BJ (cell line): ENCODE measurements at regions not wholly inside any gene's neighbourhood (a gene's known extent, or its start where the extent isn't known, plus 50 kb on each side); places are given as distances from the start of the nearest gene placed in this dataset.
"Not testable (repeated sequence)": the region's sequence is repeated elsewhere in the genome, so short reads cannot be mapped to it uniquely, and the experiment has no call there.

Experiments used
- CTCF ChIA-PET: fragments of 350-600 bp; formaldehyde crosslinking; extraction: SDS; loops from one replicate; lab custom pipeline; 2021; ENCODE audit warnings: antibody characterized with exemption, inconsistent platforms; lab: Yijun Ruan, JAX
- POLR2A ChIA-PET: fragments of 300-600 bp; sonication (Branson Sonifier 250); formaldehyde crosslinking; extraction: SDS; loops from one replicate; lab custom pipeline; 2021; ENCODE audit warnings: antibody characterized with exemption; lab: Charles Lee
- DNase-seq: peaks from one replicate; pipeline ENCODE4 v3.0.0-alpha.2; 2011; ENCODE audit warnings: low read depth
- H3K27me3 ChIP-seq: 2 replicates; pipeline ENCODE4 v1.6.0; 2011; ENCODE audit warnings: low read length; ENCODE audit not compliant: control insufficient read depth, insufficient read depth
- H3K36me3 ChIP-seq: 2 replicates; pipeline ENCODE4 v1.5.1; 2011; ENCODE audit warnings: low read length; ENCODE audit not compliant: control insufficient read depth, insufficient read depth
- H3K4me3 ChIP-seq: 2 replicates; pipeline ENCODE4 v1.5.1; 2011; ENCODE audit warnings: low read depth, mild to moderate bottlenecking, control low read depth, low read length
- TF ChIP-seq, protein P1 (sequence below): IDR thresholded peaks from 2 replicates; pipeline ENCODE4 v1.5.1; 2011; ENCODE audit warnings: low read depth, mild to moderate bottlenecking, control low read depth, inconsistent platforms, low read length, moderate library complexity; ENCODE audit not compliant: insufficient read depth

DNA sequence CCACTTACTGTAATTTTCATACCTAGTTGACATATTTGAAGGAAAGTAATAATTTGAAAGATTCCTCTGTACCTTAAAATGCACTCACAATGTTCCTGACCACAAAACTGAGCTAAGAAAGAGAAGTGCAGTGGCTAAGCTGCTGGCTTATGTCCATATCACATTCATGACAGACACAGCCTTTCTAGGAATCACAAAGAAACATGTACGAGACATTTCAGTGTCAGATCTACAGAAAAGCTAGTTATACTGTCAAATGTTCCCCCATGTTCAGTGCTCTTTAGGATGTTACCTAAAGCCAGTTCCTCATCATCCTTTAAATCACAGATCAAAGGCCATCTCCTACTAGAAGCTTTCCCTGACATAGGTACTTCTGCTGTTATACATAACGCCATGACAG, 142.2 kb upstream of the C11orf58 start:
- TF ChIP-seq, protein P1, sequence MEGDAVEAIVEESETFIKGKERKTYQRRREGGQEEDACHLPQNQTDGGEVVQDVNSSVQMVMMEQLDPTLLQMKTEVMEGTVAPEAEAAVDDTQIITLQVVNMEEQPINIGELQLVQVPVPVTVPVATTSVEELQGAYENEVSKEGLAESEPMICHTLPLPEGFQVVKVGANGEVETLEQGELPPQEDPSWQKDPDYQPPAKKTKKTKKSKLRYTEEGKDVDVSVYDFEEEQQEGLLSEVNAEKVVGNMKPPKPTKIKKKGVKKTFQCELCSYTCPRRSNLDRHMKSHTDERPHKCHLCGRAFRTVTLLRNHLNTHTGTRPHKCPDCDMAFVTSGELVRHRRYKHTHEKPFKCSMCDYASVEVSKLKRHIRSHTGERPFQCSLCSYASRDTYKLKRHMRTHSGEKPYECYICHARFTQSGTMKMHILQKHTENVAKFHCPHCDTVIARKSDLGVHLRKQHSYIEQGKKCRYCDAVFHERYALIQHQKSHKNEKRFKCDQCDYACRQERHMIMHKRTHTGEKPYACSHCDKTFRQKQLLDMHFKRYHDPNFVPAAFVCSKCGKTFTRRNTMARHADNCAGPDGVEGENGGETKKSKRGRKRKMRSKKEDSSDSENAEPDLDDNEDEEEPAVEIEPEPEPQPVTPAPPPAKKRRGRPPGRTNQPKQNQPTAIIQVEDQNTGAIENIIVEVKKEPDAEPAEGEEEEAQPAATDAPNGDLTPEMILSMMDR, result no peak
- CTCF ChIA-PET, result no interaction called here
- POLR2A ChIA-PET, result no interaction called here
- no peak overlapping the region for H3K4me3 ChIP-seq
- peaks cover 2% of the 10 kb centered on the region; the same call in 1 of the 2 replicates for H3K27me3 ChIP-seq
- H3K36me3 ChIP-seq, result no peaks in the 10 kb centered on the region
- DNase-seq, result no peak

DNA sequence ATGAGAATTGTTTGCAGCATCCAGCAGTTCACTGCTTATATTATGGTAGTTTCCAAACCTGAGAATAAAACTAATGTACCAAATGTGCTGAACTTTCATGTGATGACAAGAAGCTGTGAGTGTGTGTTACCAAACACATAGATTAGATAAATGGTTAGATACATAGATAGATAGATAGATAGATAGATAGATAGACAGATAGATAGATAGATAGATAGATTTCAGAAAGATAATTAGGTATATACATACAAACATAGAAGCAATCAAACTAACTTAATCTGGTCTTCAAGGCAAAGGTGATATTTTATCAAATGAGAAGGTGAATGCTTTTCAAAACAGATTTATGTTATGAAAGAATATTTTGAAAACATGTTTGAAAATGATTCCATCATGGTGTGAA, 147.3 kb upstream of the C11orf58 start:
- ChIA-PET CTCF (no interaction called here), POLR2A (no interaction called here)
- Histone ChIP-seq H3K4me3 (no peak overlapping the region), H3K36me3 (no peaks in the 10 kb centered on the region), H3K27me3 (no peaks in the 10 kb centered on the region)
- DNase-seq, result no peak
- TF ChIP-seq, protein P1, result no peak

GRCh38 chr11:16587670-16588069, 150.8 kb upstream of the C11orf58 start:
- CTCF ChIA-PET, result no interaction called here
- TF ChIP-seq, protein P1, result no peak
- H3K27me3 ChIP-seq, result no peaks in the 10 kb centered on the region
- DNase-seq, result no peak
- POLR2A ChIA-PET, result no interaction called here
- H3K36me3 ChIP-seq, result no peaks in the 10 kb centered on the region
- H3K4me3 ChIP-seq, result no peak overlapping the region

DNA sequence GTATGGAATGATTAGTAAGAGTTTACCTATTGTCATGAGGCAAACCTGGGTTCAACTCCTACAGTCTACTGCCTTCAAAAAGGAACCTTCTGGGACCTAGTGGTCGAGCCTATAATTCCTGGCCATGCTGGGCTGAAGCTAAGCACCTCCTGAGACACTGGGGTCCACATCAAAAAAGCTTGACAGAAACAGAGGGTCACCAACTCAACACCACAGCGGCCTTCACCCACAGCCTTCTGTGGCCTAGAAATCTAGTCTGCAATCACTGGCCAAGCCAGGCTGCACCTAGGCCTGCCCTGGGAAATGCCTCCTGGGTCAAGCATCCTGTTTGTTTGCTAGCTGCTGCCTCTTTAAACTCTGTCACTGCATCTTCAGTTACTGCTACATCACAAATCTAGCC, 153.9 kb upstream of the C11orf58 start:
- Histone ChIP-seq H3K27me3 (no peaks in the 10 kb centered on the region), H3K4me3 (no peak overlapping the region), H3K36me3 (no peaks in the 10 kb centered on the region)
- ChIA-PET POLR2A (no interaction called here), CTCF (no interaction called here)
- TF ChIP-seq, protein P1, result no peak
- DNase-seq, result no peak

DNA sequence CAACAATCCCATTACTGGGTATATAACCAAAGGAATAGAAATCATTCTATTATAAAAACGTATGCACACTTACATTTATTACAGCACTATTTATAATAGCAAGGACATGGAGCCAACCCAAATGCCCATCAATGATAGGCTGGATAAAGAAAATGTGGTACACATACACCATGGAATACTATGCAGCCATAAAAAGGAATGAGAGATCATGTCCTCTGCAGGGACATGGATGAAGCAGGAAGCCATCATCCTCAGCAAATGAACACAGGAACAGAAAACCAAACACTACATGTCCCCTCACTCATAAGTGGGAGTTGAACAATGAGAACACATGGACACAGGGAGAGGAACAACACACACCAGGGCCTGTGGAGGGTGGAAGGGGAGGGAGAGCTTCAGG, 157.4 kb upstream of the C11orf58 start:
- H3K4me3 ChIP-seq, POLR2A ChIA-PET, H3K27me3 ChIP-seq, DNase-seq, H3K36me3 ChIP-seq, CTCF ChIA-PET: not testable (repeated sequence)

DNA sequence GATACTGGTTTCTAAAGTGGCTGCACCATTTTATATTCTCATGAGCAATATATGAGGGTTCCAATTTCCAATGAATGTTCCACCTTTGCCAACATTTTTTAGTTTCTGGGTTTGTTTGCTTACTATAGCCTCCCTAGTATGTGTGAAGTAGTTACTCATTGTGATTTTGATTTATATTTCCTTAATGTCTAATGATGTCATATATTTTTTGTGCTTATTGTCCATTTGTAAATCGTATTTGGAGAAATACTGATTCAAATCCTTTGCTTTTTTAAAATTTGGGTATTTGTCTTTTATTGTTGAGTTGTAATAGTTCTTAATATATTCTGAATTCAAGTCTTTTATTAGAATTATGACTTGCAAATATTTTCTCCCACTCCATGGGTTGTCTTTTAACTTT, 161.0 kb upstream of the C11orf58 start:
- Histone ChIP-seq H3K36me3 (no peaks in the 10 kb centered on the region), H3K27me3 (no peaks in the 10 kb centered on the region), H3K4me3 (no peak overlapping the region)
- TF ChIP-seq, protein P1, result no peak
- POLR2A ChIA-PET, result no interaction called here
- DNase-seq, result no peak
- CTCF ChIA-PET, result no interaction called here

DNA sequence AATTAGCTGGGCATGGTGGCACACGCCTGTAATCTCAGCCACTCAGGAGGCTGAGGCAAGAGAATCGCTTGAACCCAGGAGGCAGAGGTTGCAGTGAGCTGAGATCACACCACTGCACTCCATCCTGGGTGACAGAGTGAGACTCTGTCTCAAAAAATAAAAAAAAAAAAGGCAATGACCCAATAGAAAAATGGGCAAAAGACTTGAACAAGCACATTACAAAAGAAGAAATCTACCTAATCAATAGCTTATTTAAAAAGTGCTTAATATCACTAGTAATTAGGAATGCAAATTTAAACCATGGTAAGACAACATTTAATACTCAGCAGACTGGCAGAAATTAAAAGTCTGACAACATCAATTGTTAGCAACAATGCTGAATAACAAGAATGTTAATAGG, 163.6 kb upstream of the C11orf58 start:
- H3K4me3 ChIP-seq, H3K27me3 ChIP-seq, CTCF ChIA-PET, H3K36me3 ChIP-seq, POLR2A ChIA-PET, DNase-seq: not testable (repeated sequence)
